GM19395 (cell line): ENCODE measurements at regions not wholly inside any gene's neighbourhood (a gene's known extent, or its start where the extent isn't known, plus 50 kb on each side); places are given as distances from the start of the nearest gene placed in this dataset.

Experiments
- ATAC-seq: cut with Tn5 transposase; IDR thresholded peaks from one replicate; pipeline ENCODE4 v1.9.1; 2021; ENCODE audit warnings: mild to moderate bottlenecking, moderate library complexity; ENCODE audit not compliant: unreplicated experiment

- ATAC-seq, result no peak
These were observed 530.7 kb upstream of the MAP3K7 start for GRCh38 chr6:91117550-91117949.

- no peak for ATAC-seq
These were observed 527.3 kb upstream of the MAP3K7 start for GRCh38 chr6:91114123-91114708.

- no peak for ATAC-seq
These were observed 519.2 kb upstream of the MAP3K7 start for GRCh38 chr6:91106083-91106482.

- no peak for ATAC-seq
These were observed 518.7 kb upstream of the MAP3K7 start for GRCh38 chr6:91105532-91105931.

- no peak for ATAC-seq
These were observed 512.6 kb upstream of the MAP3K7 start for GRCh38 chr6:91099479-91099878.

GRCh38 chr6:91098006-91098405 is 511.1 kb upstream of the MAP3K7 start:
- no peak for ATAC-seq

GRCh38 chr6:91097364-91097763 is 510.5 kb upstream of the MAP3K7 start:
- no peak for ATAC-seq

- ATAC-seq, result no peak
These were observed 508.1 kb upstream of the MAP3K7 start for GRCh38 chr6:91094806-91095475.

- ATAC-seq, result no peak
These were observed 507.5 kb upstream of the MAP3K7 start for GRCh38 chr6:91094341-91094740.

GRCh38 chr6:91088976-91089375 is 502.1 kb upstream of the MAP3K7 start:
- ATAC-seq, result no peak

GRCh38 chr6:91088515-91088914 is 501.6 kb upstream of the MAP3K7 start:
- ATAC-seq, result no peak

- ATAC-seq, result no peak
These were observed 501.0 kb upstream of the MAP3K7 start for GRCh38 chr6:91087908-91088307.

GRCh38 chr6:91083211-91083610 is 496.3 kb upstream of the MAP3K7 start:
- ATAC-seq, result no peak

GRCh38 chr6:91082311-91082832 is 495.5 kb upstream of the MAP3K7 start:
- ATAC-seq, result no peak

GRCh38 chr6:91081452-91082067 is 494.7 kb upstream of the MAP3K7 start:
- ATAC-seq, result peak; percentile 82

GRCh38 chr6:91080871-91081270 is 494.0 kb upstream of the MAP3K7 start:
- ATAC-seq, result no peak

GRCh38 chr6:91079969-91080368 is 493.1 kb upstream of the MAP3K7 start:
- ATAC-seq, result no peak

- ATAC-seq, result no peak
These were observed 488.5 kb upstream of the MAP3K7 start for GRCh38 chr6:91075244-91075976.

GRCh38 chr6:91063362-91063761 is 476.5 kb upstream of the MAP3K7 start:
- ATAC-seq, result no peak

- ATAC-seq, result no peak
These were observed 470.8 kb upstream of the MAP3K7 start for GRCh38 chr6:91057689-91058088.

GRCh38 chr6:91055959-91056358 is 469.1 kb upstream of the MAP3K7 start:
- no peak for ATAC-seq
